GM19238 (cell line): ENCODE measurements at regions not wholly inside any gene's neighbourhood (a gene's known extent, or its start where the extent isn't known, plus 50 kb on each side); places are given as distances from the start of the nearest gene placed in this dataset.

Source experiments
- DNase-seq: peaks from one replicate; pipeline ENCODE4 v3.0.0; 2011; ENCODE audit warnings: low spot score; ENCODE audit not compliant: insufficient read length

- DNase-seq = no peak
Measured at GRCh38 chr12:116401565-116401964, 124.1 kb upstream of the MED13L start.

- no peak for DNase-seq
Measured at GRCh38 chr12:116402163-116402939, 124.9 kb upstream of the MED13L start.

GRCh38 chr12:116403546-116403945, 126.1 kb upstream of the MED13L start:
- no peak for DNase-seq

- no peak for DNase-seq
Measured at GRCh38 chr12:116404247-116404646, 126.8 kb upstream of the MED13L start.

DNA sequence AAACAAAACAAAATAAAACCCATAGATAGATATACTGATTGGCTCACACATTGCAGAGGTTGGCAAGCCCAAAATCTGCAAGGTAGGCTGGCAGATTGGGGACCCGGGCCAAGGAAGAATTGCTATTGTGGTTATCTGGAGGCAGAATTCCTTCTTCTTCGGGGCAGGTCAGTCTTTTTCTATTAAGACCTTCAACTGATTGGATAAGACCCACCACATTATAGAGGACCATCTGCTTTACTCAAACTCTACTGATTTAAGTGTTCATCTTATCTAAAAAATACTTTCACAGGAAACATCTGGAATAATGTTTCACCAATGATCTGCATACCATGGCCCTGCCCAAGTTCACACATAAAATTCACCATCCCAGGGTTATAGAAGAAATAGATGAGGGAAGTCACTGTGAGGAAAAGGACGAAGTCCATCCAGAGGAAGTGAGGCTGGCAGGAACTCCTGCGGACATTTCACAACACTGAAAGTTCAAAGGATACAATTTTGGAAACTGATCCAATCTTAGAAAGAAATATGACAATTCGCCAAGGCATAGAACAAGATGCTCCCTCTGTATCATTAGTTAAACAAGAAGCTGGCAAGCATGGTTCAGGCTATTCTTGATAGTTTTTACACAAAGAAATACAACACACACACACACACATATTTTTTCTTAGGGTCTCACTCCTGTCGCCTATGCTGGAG, 127.6 kb upstream of the MED13L start:
- DNase-seq = no peak

GRCh38 chr12:116406529-116406928, 129.0 kb upstream of the MED13L start:
- DNase-seq = no peak

DNA sequence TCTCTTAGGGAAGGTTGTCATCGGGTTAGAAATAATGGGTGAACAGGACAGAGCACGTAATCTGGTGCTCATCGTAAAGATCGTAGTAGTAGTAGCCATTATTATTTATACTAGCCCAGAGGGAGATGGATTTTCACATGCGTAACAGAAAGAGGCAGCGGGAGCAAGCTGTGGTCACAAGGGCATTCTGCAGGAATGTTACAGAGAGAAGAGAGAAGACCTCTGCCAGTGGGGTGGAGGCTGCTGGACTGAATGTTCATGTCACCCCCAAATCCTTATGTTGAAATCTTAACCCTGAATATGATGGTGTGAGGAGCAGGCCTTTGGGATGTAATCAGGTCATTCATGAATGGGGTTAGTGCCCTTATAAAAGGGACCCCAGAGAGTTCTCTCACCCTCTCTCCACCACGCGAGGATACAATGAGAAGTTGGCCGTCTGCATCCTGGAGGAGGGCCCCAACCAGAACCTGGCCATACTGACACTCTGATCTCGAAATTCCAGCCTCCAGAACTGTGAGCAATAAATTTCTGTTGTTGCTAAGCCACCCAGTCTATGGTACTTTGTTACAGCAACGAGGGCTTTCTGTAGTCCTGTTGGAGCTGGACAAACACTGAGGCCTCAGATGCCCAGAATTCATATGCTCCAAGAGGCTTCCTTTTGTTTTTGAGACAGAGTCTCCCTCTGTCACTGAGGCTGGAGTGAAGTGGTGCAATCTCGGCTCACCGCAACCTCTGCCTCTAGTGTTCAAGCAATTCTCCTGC, 131.2 kb upstream of the MED13L start:
- DNase-seq = no peak

GRCh38 chr12:116411977-116412376, 134.5 kb upstream of the MED13L start:
- no peak for DNase-seq

DNA sequence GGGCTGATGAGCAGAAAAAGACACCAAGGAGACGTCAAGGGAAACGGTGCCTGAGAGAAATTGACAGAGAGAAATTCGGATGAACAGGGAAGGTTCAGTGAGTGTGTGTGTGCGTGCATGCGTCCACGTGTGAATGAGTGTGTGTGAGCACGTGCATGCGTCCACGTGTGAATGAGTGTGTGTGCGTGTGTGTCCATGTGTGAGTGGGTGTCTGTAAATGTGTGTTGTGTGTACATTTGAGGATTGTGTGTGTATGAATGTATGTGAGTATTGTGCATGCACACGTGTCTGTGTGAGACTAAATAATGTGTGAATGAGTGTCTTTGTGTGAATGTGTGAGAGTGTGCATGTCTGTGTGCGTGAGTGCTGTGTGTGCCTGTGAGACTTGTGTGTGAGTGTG, 137.4 kb upstream of the MED13L start:
- DNase-seq = no peak

DNA sequence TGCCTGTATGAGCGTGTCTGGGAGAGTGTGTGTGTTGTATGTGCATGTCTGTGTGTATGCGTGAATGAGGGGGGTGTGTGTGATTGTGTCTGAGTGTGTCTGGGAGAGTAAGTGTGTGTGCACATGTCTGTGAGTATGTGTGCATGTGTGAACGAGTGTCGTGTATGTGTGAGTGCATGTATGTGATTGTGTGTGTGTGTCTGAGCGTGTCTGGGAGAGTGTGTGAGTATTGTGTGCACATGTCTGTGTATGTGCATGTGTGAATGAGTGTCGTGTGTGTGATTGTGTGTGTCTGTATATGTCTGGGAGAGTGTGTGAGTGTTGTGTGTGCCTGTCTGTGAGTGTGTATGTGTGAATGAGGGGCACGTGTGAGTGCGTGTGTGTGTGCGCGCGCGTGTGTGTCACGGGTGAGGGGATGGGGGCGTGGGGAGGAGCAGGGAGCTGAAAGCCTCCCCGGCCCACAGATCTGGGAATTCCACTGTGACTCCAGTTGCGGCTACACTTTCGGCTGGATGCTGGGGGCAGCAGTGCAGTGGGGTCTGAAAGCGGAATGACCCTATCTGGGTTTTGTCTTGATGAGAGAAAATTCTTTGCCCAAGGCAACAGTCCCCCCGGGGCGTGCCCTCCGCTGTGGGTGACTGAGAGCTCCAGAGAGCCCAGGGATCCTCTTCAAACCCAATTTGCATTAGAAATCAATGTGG, 138.1 kb upstream of the MED13L start:
- no peak for DNase-seq

GRCh38 chr12:116416166-116416565, 138.7 kb upstream of the MED13L start:
- no peak for DNase-seq

DNA sequence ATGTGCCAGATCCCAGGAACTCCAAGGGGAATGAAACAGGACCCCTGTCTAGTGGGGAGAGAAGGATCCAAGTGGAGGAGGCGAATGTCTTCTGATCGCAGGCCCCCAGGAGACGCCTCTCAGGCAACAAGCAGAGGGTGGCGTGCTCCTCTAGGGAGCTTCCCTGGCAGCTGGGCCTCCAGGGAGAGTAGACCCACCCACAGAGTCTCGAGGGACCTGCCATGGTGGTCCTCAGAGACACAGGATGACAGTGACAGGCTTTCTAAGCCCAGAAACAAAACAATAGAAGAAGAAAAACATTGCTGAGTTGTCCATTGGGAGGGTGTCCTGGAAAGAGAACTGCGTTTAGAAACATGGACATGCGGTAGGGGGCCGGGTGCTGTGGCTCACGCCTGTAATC, 140.6 kb upstream of the MAP1LC3B2 start:
- no peak for DNase-seq

- DNase-seq = no peak
Measured at GRCh38 chr12:116420227-116420880, 138.8 kb upstream of the MAP1LC3B2 start.

DNA sequence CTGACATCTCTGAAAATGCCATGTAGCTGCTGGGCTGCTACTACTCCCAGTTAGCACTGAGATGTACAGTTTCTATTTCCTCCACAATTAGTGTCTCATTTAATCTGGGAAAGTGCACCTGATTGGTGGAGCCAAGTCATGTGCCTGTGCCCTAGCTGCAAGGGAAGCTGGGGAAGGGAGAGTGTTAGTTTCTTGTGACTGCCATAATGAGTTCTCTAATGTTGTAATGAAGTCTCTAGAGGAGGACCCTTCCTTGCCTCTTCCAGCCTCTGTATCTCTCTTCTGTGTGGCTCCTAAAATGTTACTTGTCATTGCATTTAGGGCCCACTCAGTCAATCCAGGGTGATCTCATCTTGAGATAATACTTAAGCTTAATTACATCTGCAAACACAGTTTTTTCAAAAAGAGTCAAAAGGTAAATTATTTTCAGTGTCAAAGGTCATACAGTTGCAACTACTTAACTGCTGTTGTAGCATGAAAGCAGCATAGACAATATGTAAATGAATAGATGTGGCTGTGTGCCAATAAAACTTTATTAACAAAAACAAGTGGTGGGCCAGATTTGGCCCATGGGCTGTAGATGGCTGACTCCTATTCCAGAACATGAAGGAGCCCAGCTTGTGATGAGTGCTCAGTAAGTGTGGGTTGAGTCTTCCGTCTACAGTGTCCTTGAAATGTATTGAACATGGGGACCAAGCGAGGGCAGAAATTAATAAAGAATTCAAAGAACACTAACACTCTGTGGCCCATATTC, 137.2 kb upstream of the MAP1LC3B2 start:
- DNase-seq = no peak

- DNase-seq = no peak
Measured at GRCh38 chr12:116423094-116423493, 136.1 kb upstream of the MAP1LC3B2 start.

DNA sequence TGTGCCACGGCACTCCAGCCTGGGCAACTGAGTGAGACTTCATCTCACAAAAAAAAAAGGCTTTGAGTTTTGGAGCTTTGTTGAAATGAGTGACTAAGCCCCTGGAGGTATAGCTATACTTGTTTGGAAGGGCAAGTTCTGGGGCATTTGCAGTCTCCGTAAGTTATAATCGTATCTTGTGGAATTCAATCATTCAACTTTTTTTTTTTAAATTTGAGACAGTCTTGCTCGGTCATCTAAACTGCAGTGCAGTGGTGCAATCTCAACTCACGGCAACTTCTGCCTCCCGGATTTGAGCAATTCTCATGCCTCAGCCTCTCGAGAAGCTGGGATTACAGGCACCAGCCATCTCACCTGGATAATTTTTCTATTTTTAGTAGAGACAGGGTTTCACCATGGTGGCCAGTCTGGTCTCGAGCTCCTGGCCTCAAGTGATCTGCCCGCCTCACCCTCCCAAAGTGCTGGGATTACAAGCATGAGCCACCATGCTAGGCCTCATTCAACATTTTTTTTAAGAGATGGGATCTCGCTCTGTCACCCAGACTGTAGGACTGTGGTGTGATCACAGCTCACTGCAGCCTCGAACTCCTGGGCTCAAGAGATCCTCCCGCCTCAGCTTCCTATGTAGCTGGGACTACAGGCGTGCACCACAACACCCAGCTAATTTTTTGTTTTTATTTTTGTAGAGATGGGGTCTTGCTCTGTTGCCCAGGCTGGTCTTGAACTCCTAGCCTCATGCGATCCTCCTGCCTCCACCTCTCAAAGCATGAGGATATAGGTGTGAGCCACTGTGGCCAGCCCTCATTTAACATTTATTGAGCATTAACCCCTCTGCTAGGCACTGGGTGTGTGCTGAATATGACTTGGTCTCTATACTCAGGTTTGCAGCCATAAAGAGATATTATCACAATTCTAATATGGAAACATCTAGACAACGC, 133.7 kb upstream of the MAP1LC3B2 start:
- no peak for DNase-seq

- no peak for DNase-seq
Measured at GRCh38 chr12:116426391-116427136, 132.6 kb upstream of the MAP1LC3B2 start.

DNA sequence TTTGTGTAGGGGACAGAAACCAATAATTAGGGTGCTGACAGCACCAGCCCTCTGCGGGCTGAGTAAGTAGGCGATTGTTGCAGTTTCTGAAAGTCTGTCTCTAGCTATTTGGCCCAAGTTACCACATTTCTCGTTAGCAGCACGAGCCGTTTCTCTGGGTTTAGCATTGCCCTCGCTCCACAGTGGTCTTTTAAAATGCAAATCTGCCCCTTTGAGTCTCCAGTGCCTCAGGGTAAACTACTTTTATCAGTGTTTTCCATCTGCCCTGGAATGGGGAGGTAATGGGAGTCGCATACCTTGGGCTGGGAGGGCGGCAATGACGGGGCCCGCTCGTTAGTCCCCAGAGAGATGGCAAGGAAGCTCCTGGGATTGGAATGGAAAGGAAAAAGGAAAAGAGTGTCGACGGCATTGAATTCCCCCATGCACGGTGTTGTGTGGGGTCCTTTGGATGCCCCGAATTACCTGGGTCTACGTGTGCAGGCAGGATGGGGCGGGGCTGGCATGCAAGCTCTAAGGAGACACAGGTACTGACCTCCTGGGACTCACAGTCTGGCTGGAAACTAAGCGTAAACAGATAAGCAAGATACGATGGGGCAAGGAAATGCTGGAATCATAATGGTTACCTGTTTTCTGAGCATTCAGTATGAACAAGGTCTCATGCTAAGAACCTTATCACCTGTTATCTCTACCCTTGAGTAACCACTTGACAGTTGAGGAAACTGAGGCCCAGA, 131.8 kb upstream of the MAP1LC3B2 start:
- DNase-seq = no peak
